ENCODE measurements at regions not wholly inside any gene's neighbourhood (a gene's known extent, or its start where the extent isn't known, plus 50 kb on each side); places are given as distances from the start of the nearest gene placed in this dataset.

DNA sequence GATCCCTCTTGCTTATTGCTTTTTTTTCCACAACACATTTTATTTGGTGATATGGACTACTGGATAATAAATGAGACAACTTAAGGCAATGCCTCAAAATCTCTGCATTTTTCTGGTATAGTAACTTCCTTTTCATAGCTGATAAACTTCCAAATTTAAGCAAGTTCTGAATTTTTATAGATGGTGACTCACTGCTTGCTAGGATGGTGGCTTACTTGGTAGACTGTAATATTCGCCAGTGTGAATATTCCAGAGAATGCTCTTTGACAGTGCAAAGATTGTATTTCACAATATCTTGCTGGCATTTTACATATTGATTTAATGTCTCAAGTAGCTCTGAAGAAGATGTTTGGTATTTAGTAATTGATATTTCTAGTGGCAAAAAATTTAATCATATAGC is 472.4 kb downstream of the TFEC start (continued):
- TF ChIP-seq CHD7 (IDR thresholded peaks at IDR 0.05; ENCODE audit: insufficient replicate concordance, low read length) = no peak
- TF ChIP-seq KDM1A (IDR thresholded peaks at IDR 0.05; ENCODE audit: borderline replicate concordance, low read length) = no peak
- TF ChIP-seq JUN (IDR thresholded peaks at IDR 0.05; ENCODE audit: low read depth, low read length) = no peak
- no peak for TF ChIP-seq POLR2A (IDR thresholded peaks at IDR 0.05; ENCODE audit: control extremely low read depth in 1 of 2, low read depth in 2 of 2, low read length in 2 of 2)
- TF ChIP-seq BACH1 (IDR thresholded peaks at IDR 0.05; ENCODE audit: low read length) = no peak
- no peak for TF ChIP-seq EZH2 (IDR thresholded peaks at IDR 0.05; ENCODE audit: low read depth, low read length, severe bottlenecking)
- TF ChIP-seq FOSL1 (IDR thresholded peaks at IDR 0.05; ENCODE audit: insufficient read depth, low read depth, low read length) = no peak
- no peak for TF ChIP-seq YY1 (IDR thresholded peaks at IDR 0.05; ENCODE audit: low read depth, low read length)
